Endothelial cell of umbilical vein (primary cell): ENCODE measurements at regions not wholly inside any gene's neighbourhood (a gene's known extent, or its start where the extent isn't known, plus 50 kb on each side); places are given as distances from the start of the nearest gene placed in this dataset.

Experiments
- EZH2 ChIP-seq: IDR thresholded peaks from 2 replicates; pipeline ENCODE4 v1.6.1; 2012; ENCODE audit warnings: borderline replicate concordance, low read depth, mild to moderate bottlenecking, moderate library complexity, low read length, inconsistent platforms; ENCODE audit not compliant: severe bottlenecking
- GATA2 ChIP-seq: IDR thresholded peaks from 2 replicates; pipeline ENCODE4 v1.7.0; 2011; ENCODE audit warnings: low read depth, mild to moderate bottlenecking, moderate library complexity, mixed read lengths, low read length; ENCODE audit not compliant: insufficient read length, insufficient read depth
- MYC ChIP-seq: IDR thresholded peaks from one replicate; pipeline ENCODE4 v1.6.1; 2011; ENCODE audit warnings: mild to moderate bottlenecking, low read depth, low read length
- POLR2A ChIP-seq: IDR thresholded peaks from 2 replicates; pipeline ENCODE4 v1.6.1; 2012; ENCODE audit warnings: low read depth, mild to moderate bottlenecking, control low read depth, low read length
- POLR2AphosphoS5 ChIP-seq: IDR thresholded peaks from 2 replicates; pipeline ENCODE4 v1.6.1; 2012; ENCODE audit warnings: low read depth, mild to moderate bottlenecking, control low read depth, low read length, moderate library complexity; ENCODE audit not compliant: insufficient read depth
- TF ChIP-seq, protein P1 (sequence below), 2 donors: IDR thresholded peaks; 1 replicate in 1 of 2; 2 replicates in 1 of 2; pipeline ENCODE4 v1.5.1; 2011; ENCODE audit warnings: low read length in 2 of 2, mild to moderate bottlenecking in 2 of 2, moderate library complexity in 2 of 2, control low read depth in 1 of 2, inconsistent platforms in 1 of 2, low read depth in 1 of 2; ENCODE audit not compliant: insufficient read depth in 1 of 2; ENCODE audit errors: extremely low read depth in 1 of 2
- TF ChIP-seq, protein P2 (sequence below): IDR thresholded peaks from 2 replicates; pipeline ENCODE4 v1.6.1; 2011; ENCODE audit not compliant: insufficient read depth, insufficient read length

- TF ChIP-seq, protein P1, sequence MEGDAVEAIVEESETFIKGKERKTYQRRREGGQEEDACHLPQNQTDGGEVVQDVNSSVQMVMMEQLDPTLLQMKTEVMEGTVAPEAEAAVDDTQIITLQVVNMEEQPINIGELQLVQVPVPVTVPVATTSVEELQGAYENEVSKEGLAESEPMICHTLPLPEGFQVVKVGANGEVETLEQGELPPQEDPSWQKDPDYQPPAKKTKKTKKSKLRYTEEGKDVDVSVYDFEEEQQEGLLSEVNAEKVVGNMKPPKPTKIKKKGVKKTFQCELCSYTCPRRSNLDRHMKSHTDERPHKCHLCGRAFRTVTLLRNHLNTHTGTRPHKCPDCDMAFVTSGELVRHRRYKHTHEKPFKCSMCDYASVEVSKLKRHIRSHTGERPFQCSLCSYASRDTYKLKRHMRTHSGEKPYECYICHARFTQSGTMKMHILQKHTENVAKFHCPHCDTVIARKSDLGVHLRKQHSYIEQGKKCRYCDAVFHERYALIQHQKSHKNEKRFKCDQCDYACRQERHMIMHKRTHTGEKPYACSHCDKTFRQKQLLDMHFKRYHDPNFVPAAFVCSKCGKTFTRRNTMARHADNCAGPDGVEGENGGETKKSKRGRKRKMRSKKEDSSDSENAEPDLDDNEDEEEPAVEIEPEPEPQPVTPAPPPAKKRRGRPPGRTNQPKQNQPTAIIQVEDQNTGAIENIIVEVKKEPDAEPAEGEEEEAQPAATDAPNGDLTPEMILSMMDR (IDR thresholded peaks at IDR 0.05; ENCODE audit: extremely low read depth in 1 of 2, insufficient read depth in 1 of 2, low read depth in 1 of 2, low read length in 2 of 2): no peak
- TF ChIP-seq, protein P2, sequence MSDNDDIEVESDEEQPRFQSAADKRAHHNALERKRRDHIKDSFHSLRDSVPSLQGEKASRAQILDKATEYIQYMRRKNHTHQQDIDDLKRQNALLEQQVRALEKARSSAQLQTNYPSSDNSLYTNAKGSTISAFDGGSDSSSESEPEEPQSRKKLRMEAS: no peak
- no peak for TF ChIP-seq EZH2
- TF ChIP-seq POLR2A: no peak
- TF ChIP-seq POLR2AphosphoS5: no peak
- TF ChIP-seq MYC: no peak
- TF ChIP-seq GATA2: no peak
Observed at GRCh38 chr11:105260976-105261375, 121.4 kb upstream of the CARD18 start.
